ENCODE measurements at regions not wholly inside any gene's neighbourhood (a gene's known extent, or its start where the extent isn't known, plus 50 kb on each side); places are given as distances from the start of the nearest gene placed in this dataset.

DNA sequence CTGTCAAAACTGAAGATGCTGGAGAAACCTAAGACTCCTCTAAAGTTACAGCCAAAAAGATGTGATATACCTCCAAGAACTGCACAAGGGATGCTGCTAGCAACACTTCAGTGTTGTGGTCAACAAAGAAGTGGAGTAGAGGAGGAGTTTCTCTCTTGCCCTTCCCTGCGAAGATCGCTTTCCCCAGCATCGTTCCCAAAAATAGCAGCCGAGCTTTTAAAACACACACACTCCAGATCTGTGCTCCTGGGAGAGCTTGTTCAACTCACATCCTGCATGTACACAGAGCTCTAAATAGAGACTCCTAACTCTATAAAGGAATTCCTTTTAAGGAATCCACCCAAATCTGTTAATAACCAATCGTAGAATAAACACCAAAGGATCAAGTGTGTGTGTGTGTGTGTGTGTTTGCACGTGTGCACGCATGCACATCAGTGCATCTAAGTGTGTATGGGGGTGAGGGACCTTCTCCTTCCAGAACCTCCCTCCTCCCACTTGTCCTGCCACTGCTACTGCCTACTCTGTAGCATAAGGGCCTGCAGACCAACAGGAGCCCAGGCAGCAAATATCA lies 58.5 kb downstream of the PSMG1 start:
- no peak for DNase-seq

DNA sequence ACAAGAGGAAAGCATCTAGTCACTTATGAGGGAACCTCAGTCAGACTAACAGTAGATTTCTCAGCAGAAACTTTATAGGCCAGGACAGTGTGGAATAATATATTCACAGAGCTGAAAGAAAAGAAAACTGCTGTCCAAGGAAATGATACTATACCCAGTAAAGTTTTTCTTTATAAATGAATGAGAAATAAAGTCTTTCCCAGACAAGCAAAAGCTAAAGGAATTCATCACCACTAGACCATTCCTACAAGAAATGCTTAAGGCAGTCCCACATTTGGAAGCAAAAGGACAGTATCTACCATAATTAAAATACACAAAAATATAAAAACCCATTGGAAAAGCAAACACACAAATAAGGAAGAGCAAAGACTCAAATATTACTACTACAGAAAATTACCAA lies 59.9 kb downstream of the PSMG1 start:
- no peak for DNase-seq

DNA sequence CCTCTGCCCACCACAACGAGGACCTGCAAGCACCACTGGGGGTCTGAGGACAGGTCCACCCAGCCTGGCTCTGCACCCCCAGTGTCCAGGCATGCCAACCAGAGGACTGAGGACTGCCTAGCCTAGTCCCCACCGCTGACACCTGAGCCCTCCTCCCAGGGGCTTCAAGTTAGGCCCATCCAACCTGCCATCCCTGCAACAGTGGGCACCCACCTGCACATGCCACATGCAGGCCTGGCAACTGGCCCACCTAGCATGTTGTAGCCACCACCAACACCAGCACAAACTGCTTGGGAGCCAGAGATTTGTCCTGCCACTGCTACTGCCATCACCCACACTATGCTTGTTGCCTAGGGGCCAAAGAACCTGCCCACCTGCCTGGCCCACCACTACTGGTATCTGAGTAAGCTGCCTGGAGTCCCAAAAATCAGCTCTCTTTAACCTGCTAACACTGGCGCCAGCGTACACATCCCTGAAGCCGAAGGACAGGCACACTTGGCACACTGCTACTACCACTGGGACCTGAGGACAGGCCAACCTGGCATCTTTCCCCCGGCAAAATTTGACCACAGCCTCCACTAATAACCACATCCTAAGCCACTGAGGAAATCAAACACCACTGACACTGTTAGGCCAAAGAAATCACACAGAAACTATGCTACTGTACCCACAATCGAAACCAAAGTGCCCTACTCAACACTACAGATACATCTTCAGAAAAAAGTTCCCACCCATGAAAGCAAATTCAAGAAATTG lies 61.5 kb downstream of the PSMG1 start:
- DNase-seq = no peak

DNA sequence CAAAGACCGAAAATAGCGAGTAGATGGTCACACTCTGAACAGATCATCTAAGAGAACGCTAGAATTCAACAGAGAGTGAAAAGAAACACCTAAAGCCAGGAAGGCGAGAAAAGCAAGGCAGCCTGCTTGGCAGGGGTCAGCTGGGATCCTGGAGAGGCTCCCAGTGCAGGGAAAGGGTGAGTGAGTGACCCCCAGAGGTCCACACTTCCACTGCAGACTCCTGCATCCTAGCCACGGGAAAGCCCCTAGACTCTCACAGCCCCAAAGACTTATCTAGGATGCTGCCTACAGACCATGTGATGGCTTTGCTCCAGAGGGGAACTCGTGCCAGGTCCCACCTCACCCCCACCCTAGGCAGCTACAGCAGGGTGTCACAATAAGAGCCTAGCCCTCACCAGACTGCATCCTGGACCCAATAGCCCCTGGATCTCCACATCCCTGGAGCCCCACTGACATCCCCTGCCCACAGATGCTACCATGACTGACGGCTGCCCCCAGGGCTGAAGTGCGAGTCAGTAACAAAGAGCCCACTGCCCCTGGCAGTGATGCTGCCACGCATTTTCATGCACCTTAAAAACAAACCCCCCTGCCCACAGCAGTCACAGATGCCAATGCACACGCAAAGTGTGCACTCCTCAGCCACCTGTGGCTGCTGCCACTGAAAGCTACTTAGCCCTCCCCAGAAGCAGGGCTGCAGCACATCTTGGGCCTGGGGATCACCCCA lies 62.2 kb downstream of the PSMG1 start:
- DNase-seq = no peak

DNA sequence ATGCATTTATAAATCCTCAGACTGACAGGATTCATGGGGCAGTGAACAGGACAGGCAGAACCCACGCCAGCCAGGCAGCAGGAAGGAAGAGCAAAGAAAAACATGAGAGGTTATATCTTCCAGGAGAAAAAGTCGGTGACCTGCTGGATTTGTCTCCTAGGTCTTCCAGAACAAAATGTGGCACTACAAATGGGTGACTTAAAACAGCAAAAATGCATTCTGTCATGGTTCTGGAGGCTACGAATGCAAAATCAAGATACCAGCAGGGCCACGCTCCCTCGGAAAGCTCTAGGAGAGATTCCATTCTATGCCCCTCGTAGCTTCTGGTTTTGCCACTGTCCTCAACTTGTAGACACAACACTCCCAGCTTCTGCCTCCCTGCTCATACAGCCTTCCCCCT lies 63.4 kb downstream of the PSMG1 start:
- DNase-seq = no peak

DNA sequence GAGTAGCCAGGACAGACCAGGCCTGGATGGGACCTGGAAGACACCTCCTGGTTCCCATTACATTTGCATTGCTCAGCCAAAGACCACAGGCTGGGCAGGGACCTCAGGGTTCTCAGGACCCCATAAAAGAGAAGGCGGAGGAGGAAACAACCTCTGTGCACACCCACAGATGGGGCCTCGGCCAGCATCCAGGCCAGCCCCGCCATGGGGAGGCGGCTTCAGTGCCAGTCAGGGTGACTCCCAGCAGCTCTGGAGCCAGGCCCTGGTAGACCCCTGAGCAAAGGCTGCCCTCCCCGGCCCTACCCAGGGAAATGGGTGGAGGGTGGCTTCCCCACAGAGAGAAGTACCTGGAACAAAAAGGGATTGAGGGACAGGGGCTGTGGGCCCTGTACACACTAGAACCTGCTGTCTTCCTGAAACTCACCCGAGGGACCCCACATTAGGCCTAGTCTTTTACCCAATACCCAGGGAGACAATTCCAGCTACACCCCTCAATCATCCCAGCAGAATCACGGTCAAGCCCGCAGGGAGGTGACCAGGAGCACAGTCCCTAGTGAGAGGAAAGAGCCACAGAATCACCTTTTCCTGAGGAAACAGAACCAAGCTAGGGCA lies 64.5 kb downstream of the PSMG1 start:
- no peak for DNase-seq

DNA sequence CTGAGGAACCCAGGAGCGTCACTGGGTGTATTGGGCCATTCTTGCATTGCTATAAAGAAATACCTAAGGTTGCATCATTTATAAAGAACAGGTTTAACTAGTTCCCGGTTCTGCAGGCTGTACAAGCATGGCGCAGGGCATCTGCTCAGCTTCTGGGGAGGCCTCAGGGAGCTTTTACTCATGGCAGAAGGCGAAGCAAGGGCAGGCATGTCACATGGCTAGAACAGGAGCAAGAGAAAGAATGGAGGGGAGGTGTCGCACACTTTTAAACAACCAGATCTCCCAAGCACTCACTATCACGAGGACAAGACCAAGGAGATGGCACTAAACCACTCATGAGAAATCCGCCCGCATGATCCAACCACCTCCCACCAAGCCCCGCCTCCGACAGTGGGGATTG lies 65.2 kb downstream of the PSMG1 start:
- no peak for DNase-seq

DNA sequence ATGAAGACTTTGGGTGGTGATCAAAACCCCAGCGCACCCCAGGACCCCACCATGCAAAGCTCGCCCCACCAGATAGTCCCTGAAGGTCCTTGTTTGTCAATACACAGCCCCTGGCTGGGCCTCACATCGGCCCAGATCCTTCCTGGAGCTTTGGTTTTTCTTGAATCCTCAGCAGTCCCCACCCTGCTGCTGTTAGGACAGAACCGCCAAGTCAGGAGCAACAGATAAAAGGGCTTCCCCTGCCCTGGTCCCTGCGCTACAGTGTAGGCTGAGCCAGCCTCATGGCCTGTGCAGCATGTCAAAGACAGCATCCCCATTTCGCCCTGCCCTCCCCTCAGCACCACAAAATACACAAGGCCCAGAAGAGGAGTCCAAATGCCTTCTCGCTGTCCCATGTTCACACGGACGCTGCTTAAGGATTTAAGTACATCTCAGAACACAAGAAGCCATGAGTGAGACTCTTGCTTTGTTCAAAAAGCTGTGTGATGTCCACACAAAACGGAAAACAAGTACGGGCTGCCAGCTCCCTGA lies 65.7 kb downstream of the PSMG1 start:
- DNase-seq = no peak

DNA sequence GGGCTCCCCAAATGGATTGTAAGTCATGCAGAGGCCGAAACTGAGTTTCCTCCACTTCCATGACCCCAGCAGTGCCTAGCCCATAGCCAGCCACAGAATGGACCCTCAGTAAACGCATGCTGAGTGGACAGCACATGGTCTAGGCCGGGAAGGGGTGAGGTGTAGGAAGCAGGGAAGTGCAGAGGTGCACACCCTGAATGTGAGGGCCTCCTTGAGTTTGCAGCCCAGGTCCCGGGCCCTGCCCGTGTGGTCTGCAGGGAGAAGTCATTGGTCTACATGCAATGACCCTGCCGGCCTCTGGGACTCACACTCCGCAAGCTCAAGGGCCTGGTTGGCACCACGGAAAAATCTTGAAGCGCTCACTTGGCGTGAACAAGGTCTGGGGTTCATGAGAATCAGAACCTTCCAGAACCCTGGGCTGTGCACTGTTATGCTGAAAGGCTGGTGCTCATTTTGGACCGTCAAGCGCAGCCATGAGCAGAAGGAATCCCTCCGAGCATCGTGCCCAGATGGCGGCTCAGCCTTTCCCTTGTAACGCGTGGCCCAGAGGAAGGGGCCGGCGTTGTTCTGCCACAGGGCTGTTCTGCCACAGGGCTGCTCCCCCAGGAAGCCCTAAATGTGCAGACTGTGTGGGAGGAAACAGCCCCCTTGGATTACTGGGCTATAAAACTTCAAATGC lies 66.4 kb downstream of the PSMG1 start:
- DNase-seq = no peak

DNA sequence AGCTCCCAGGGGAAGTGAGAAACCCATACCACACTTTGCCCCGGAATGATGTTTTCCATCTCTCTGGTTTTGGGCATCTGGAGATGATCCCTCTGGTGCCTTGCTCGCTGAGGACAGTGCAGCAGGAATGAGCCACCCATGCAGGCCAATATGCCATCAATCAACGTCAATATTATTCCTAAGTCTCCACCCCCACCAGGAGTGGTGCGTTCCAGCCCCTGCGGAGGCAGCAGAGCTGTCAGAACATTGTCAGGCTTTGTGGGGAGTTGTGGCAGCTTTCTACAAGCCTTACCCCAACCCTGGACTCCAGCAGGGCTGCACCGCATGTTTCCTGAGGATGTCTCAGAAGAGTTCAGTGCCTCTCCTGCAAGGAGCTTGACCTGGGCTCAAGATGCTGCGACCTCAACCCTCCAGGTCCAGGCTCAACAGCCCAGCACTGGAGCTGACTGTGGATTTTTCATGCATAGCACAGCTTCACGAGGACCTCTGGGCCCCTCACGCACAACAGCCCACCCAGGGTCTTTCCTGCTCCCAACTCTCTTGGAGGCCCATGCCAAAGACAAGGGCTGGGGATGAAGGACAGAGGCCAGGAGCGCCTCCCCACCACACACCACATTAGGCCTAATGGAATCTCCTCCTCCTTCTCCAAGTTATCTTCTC lies 67.5 kb downstream of the PSMG1 start:
- no peak for DNase-seq

DNA sequence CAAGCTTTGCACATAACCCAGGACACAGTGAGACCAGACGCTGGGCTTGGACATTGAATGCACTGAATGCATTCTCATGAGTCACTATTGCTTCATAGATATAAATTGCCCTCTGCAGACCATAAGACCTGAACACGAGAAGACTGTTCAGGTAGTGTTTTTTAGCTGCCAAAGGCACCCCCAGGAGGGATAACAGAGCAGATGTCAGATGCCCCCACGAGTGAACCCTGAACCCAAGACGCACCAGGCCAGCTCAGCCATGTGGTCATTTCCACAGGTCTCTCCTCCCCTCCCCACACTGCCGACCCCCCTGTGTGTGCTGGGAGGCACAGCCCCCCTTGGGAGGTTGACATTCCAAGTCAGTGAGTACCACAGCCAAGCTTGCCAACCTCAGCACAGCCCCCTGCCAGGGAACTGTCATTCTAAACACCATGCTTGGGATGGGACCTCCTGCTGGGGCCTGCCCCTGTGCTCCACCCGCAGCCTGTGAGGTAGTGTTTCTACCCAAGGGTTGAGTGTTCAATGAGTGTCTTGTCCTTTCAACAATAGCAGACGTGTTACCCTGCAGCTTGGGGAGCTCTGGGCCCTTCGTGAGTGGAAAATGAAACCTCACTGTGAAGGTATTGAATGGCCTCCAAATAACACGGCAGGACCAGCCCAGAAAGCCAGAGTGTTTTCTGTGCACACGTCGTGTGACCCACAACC lies 68.2 kb downstream of the PSMG1 start:
- DNase-seq = no peak

DNA sequence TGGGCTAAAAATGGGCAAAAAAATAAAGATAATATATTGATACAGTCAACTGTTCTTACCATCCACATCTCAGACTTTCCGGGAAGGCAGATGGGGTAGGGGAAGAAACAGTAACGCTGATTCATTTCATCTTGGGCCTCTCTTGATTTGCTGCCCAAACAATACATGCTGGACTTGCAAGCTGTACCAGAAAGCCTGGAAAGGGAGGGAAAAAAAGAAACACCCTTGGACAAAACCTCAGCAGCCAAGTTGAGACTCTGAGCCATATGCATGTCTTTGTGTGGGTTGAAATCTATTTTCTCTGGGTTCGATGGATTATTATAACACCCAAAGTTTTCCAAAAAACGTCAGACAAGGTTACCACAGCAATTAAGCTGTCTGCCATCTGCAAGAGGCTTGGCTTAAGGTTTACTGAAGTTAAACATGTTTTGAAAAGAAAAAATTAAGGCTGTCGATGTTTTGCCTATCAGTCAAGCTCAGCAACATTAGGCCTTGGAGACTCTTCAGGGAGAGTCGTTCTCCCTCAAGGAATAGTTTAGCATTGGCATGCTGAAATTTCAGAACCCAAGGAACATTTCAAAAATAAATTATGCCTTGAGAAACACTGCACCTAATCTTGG lies 71.2 kb downstream of the PSMG1 start:
- no peak for DNase-seq

DNA sequence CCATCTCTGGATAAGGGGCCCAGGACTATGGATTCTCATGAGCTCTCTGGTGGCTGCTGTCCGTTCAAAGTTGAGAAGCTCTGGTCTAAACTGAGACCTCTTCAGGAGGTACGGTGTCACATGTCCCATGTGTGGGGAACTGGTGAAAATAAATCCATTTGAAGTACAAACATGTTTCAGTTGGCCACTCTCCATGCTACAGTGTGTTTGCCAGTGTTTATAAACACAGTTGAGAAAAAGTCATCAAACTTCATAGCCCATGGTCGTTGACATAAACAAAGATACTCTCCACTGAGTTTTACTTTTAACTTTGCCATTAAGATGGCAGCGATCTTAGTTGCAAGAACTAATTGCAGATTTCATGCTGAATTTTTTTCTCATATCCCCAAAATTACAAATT lies 72.8 kb downstream of the PSMG1 start:
- no peak for DNase-seq

DNA sequence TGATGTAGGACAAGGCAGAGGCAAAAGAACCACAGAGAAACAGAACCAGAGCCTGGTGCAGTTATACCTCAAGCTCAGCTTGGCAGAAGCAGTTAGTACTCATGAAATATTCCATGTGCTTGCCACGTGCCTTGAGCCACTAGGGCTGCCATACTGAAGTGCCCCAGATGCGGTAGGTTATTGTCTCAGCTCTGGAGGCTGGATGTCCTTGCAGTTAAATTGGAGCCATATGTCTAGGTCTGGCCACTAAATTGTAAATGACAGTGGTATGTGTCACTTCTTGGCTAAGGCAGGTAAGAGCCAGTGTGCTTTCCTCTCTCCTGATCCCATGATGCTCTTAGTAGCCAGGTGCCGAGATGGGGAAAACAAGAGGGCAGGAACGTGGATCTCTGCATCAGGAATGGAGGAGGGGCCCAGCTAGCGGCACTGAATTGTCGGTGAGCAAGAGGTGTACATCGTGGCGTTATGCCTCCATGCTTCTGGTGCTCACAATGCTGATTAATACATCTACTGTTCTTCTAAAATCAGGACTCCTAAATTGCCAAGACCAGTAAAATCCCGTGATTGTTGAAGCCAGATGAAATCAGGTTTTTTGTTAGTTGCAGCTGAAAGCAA lies 73.5 kb downstream of the PSMG1 start:
- DNase-seq = no peak

DNA sequence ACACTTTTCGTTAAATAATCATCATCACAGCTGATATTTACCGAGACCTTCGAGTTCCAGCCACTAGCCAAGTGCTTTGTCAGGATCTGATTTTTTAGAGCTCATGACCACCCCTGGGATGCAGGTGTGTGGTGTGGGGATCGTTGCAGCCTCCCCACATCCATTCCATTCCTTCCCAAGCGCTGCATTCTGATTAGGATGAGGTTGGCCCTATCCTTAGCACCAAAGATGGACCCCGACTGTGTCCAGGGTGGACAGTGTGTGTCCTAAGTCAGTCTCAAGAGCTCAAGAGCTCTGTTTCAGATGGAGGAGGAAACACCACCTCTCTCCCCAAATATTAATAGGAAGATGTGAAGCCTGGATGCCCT lies 74.1 kb downstream of the PSMG1 start:
- DNase-seq = no peak

DNA sequence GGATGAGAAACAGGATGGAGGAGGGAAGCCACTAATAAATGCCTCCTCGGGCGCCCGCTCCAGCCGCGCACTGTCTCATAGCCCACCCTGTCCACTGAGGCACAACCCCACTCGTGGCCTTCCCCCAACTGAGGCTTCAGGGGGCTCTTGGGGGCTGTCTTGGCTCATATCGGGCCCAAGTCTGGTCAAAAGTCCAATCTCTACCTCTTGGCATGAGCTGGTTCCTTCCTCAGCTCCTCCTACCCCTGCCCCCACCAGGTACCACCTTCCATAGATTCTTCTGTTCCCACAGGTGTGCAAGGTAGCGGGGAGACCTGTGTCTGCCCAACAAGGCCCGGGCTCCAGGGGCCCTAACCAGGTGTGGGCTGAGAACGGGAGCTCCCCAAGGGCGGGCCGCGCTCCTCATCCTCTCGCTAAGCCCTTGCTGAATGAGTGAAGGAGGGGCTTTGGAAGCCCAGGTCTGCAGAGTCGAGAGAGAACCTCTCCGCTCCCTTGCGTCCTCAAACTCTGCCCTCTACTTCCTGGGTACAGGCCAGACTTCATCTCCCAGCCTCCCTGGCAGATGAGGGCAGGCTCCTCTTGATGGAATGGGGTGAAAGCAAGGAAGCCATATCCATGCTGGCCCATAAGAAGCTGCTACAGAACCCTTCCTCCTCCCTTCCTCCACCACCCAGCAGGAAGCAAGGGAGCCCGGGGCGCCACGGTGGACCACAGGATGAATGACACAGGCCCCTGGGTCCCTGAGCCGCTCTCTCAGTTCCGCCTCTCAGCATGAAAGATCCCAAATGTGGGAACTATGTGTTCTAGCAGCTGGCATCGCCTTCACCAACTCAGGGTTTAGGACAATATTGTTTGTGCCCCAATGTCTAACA lies 74.7 kb downstream of the PSMG1 start:
- no peak for DNase-seq

DNA sequence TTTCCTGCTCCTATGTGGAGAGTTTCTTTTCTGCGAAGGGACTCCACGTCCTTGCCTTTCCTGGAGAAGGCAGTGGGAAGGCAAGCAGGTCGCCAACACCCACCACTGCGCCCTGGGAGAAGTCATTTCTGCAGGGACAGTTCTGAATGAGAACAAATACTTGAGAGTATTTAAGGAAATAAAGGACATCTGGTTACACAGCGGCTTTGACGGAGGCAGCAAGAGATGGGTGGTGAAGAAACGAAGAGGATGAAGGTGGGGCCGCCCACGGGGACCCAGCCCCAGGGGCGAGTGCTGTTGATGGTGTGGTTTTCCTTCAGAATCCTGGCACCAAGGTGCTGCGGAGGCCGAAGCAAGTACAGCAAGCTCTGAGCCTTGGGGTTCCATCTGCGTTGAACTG lies 75.5 kb downstream of the PSMG1 start:
- DNase-seq = no peak

DNA sequence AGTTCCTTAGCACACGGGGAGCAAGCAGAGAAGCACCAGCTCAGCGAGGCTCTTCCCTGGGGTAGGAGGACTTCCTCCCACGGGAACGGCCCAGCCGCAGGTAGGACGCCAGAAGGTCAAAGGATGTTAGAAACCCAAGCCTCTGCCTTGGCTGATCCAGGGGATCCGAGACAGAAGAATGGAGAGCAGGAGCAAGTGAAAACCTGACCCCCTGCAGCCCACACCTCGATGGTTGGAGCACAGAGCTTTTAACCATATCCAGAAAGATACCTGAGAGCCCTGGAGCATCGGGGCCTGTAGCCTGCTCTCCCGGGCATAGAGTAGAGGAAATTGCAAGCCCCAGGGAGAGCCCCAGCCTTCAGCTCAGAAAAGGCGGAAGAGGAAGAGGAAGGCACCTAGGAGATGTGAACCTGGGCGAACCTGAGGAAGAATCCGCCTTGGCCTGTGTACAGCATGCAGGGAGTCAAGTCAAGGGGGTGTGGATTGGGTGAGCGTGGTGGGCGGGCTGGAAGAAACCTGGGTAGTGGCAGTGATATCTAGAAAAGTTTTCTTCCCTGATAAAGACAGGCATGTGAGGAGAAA lies 76.3 kb downstream of the PSMG1 start:
- DNase-seq = no peak

DNA sequence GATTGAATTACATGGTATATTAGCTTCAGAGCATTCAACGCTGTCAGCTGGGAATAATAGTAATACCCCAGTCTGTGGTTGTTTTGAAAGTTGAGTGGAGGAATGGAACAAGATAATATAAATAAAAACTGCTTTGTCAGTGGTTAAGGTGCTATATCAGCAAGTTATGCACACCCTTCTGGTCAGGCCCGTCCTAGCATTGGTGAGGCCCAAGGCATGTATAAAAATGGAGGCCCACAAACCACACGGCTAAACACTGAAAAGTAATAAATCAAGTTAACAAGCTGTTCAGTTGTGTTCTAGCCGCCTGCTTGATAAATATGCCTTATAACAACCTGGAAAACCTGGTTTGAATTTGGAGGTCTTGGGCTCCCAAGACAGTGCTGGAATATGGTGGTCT lies 77.4 kb downstream of the PSMG1 start:
- DNase-seq = no peak

DNA sequence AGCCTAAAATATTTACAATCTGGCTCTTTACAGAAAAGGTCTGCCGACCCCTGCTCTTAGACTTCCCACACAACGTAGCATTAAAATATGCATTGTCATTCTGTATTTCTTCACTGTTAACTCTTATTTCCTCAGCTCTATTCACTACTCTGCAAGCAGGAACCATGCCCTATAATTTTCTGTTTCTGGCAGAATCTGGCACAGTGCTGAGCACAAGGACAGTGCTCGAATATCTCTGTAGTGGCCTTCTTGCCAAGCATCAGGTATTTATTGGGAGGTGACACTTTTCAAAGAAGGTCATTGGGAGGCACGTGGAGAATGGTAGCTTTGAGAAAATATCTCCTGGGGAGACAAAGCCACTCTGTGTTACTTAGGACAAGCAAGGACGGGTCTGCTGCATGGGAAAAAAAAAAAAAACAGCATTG lies 77.9 kb downstream of the PSMG1 start:
- DNase-seq = no peak
